ES-I3 (cell line): ENCODE measurements at regions not wholly inside any gene's neighbourhood (a gene's known extent, or its start where the extent isn't known, plus 50 kb on each side); places are given as distances from the start of the nearest gene placed in this dataset.

ENCODE experiments used
- H3K36me3 ChIP-seq: 2 replicates; pipeline ENCODE4 v1.6.1; 2013; ENCODE audit warnings: mild to moderate bottlenecking, low read length, control low read depth, moderate library complexity; ENCODE audit not compliant: insufficient read depth
- H3K4me1 ChIP-seq: 2 replicates; pipeline ENCODE4 v1.6.1; 2013; ENCODE audit warnings: mild to moderate bottlenecking, control low read depth, low read length; ENCODE audit not compliant: insufficient read depth
- H3K9ac ChIP-seq: 2 replicates; pipeline ENCODE4 v1.6.1; 2013; ENCODE audit warnings: low read depth, mild to moderate bottlenecking, low read length, moderate library complexity
- H3K9me3 ChIP-seq: 2 replicates; pipeline ENCODE4 v1.6.1; 2013; ENCODE audit warnings: mild to moderate bottlenecking, low read length, moderate library complexity; ENCODE audit not compliant: control insufficient read depth, insufficient read depth

DNA sequence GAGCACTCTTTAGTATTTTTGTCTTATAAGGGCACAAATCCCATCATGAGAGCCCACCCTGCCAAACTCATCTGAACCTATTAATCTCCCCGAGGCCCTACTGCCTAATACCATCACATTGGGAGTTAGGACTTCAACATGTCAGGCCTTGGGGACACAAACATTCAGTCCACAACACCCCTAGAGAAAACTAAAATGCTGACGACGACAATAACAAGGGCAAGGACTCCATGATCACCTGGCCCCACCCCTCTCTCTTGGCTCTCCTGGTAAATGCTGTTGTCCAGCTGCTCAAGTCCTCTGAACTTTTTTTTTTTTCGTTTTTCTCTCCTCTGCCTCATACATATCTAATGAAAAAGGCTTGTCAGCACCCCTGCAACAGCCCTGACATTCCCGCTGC is 118.8 kb upstream of the MKI67 start:
- H3K4me1 ChIP-seq: no peaks in the 10 kb centered on the region
- H3K36me3 ChIP-seq: no peaks in the 10 kb centered on the region
- no peaks in the 10 kb centered on the region; the same call in 1 of the 2 replicates for H3K9me3 ChIP-seq
- no peak overlapping the region for H3K9ac ChIP-seq

DNA sequence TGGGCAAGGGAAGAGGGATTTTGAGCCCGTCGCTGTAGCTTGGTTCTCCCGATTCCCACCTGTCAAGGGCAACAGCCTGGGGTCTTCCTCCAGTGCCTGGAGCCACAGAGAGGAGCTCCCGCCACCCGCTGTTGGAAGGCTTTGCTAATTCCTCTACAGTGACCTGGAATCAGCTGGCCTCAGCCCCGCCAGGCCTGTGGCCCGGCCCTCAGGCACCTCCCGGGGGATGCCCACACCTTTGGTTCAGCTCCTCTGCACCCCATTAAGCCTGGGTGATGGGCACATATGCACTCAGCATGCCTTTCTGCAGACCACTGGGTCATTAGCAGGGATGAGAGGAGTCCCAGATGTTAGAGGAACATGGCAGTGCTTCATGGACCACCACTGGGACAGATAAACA is 121.4 kb upstream of the MKI67 start:
- no peaks in the 10 kb centered on the region for H3K4me1 ChIP-seq
- no peaks in the 10 kb centered on the region; the same call in 1 of the 2 replicates for H3K9me3 ChIP-seq
- no peak overlapping the region for H3K9ac ChIP-seq
- no peaks in the 10 kb centered on the region for H3K36me3 ChIP-seq

DNA sequence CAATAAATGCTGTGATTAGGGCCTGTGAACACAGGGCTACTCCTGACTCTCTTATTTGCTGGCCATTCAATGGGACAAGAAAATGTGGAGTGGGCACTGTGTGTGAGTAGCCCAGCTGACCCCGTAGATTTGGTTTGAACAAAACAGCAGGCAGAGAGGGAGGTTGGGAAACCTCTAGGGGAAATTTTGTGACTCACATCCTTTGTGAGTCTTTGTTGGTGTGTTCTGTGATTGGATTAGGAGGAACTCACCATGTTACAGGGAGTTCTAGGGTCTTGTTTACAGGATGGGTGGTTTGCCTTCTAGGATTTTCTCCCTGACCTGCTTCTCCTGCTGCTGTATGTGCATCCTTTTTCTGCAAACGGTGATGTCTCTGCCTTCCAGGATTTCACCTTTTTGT is 128.3 kb upstream of the MKI67 start:
- H3K9ac ChIP-seq: no peak overlapping the region
- no peaks in the 10 kb centered on the region; the same call in 1 of the 2 replicates for H3K9me3 ChIP-seq
- H3K36me3 ChIP-seq: no peaks in the 10 kb centered on the region
- no peaks in the 10 kb centered on the region; the same call in 1 of the 2 replicates for H3K4me1 ChIP-seq

DNA sequence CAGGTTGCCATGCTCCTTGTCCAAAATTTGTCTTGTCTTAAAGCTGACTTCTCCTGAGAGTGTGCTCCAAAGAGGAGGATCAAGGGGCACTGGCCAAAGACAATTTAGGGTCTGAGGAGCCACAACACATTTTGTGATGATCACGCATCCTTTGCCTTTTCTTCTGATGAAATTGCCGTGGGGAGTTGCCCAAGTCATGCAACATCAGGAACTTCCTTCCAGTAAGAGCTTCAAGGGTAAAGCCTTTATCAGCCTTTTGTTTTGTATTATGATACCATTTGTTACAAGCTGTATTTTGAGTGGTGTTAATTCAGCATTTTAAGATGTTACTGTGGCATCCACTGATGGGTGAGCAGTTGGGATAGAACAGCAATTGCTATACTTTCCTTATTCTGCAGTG is 131.2 kb upstream of the MKI67 start:
- no peak overlapping the region for H3K9ac ChIP-seq
- no peaks in the 10 kb centered on the region for H3K36me3 ChIP-seq
- no peaks in the 10 kb centered on the region for H3K9me3 ChIP-seq
- no peaks in the 10 kb centered on the region; the same call in 1 of the 2 replicates for H3K4me1 ChIP-seq

DNA sequence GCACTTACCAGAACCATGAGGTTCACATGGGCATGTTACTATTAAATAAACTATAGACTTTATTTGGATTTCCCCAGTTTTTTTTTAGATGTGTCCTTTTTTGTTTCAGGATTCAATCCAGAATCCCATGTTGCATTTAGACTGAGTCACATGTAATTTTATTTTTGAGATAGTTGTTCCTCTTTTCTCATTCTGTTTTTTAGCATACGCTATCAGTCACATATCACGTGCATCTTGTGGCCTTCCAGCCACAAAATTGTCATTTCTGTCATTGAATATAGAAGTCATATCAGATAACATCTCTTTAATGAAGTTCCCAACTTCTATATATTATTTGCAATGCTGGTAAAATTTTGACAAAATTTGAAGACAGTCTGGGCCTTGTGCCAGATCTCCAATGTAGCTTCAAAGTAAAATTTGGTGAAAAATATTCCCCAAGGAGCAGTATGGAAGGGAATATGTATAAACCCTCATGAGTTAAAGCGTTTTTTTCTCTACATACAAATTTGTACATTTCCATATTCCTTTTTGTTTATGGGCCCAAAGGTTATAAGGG is 132.3 kb upstream of the MKI67 start:
- Histone ChIP-seq H3K4me1 (no peaks in the 10 kb centered on the region; the same call in 1 of the 2 replicates), H3K9me3 (no peaks in the 10 kb centered on the region), H3K36me3 (no peaks in the 10 kb centered on the region), H3K9ac (no peak overlapping the region)

DNA sequence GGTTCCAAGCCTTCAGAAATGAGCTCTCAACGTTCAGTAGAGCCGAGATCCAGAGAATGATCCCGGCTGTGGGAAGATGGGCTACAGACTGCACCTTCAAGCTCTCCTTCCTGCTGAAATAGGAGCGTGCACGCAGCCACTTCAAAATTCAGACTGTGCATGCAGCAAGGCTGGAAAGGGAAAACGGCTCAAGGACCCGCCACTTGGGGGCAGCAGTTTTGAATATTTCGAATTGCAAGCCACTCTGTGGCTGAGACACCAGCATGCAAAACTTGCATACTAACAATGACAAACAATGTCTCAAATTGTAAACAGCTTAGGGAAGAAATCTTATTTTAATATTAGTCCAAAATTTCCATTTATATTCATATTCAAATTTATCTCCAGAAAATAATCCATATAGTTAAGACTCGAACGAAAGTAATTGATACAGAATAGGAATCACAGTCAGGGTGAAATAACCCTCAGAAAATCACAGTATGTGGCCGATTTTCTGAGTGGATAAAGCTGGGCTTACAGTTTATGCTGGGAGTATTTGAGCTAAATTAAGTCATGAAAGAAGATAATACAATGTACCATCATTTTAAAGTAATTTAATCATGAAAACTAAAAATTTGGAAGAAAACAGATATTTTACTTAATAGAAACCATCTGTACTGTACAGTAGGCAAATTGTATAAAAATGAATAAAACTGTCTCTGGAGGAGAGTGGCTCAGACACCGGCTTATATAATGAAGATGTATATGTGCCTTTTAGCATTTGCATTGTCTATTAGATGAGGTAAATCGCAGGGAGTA is 137.9 kb upstream of the MKI67 start:
- Histone ChIP-seq H3K9me3 (no peaks in the 10 kb centered on the region), H3K4me1 (0 out of 2 replicates have a peak, but pooled peaks cover 4% of the 10 kb centered on the region), H3K9ac (no peak overlapping the region), H3K36me3 (no peaks in the 10 kb centered on the region)

DNA sequence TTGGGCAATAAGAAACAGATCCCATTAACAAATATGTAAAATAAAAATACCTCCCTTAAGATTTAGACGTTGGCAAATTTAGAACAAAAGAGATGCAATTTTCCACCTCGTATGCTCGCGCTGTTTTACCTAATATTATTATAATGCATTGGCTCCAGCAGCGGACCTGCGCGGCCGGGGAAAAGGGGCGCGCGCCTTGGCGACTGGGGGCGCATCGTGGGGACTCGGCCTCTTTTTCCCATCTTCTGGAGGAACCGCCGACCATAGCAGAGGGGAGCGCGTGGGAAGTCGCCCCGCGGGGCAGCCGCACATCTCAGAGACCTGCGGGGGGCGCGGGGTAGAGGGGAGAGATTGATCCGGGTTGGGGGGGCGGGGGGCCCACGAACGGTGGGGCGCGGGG is 139.4 kb upstream of the MKI67 start:
- Histone ChIP-seq H3K9me3 (no peaks in the 10 kb centered on the region), H3K36me3 (no peaks in the 10 kb centered on the region), H3K4me1 (0 out of 2 replicates have a peak, but pooled peaks cover 4% of the 10 kb centered on the region), H3K9ac (no peak overlapping the region)

DNA sequence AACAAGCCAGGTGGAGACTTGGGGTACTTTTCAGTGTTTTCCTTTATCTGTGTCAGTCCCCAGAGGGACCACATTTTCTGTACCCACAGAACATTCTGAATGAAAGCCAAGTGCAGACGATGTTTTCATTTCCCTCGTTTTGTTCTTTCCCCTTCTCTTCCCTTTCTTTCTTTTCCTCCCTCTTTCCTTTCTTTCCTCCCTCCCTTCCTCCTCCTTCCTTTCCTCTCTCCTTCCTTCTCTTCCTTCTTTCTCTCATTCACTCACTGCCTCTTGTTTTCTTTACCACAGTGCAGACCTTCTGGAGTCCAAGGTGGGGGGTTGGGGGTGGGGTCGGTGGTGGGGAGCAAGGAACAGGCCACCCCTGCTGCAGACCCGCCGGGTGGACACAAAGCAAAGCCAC is 141.4 kb upstream of the MKI67 start:
- Histone ChIP-seq H3K9me3 (no peaks in the 10 kb centered on the region), H3K4me1 (0 out of 2 replicates have a peak, but pooled peaks cover 4% of the 10 kb centered on the region), H3K9ac (no peak overlapping the region), H3K36me3 (no peaks in the 10 kb centered on the region)

DNA sequence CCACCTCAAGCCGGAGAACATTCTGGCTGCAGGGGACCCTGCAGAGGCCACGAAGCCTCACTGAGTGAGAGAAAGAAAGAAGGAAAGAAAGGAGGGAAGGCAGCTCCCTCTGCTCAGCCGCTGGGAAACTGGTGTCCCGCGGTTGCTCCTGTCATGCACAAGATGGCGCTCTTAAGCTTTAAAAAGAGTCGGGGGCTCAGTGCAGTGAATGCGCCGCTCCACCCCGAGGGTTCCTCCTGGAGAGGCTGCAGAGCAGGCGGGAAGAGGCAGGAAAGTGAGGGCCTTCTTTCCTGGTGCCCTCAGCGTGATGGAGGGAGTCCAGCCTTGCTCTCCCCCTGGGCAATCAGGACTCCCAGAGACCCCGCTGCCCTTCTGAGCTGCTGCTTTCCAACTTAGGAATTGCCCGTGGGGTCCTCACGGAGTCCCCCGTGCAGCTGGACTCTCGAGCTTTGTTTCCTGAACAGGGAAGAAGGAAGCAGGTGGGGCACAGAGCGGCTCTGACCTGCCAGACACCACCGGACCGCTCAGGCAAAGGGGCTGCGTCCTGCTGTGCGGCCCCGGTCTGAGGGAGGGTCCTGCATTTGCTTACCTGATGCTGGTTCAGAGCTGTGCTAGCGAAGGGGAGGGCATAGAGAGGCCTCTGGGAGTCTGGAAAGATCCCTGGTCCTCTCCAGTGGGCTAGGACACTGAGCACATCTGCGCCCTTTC is 141.9 kb upstream of the MKI67 start:
- Histone ChIP-seq H3K4me1 (0 out of 2 replicates have a peak, but pooled peaks cover 4% of the 10 kb centered on the region), H3K9ac (no peak overlapping the region; the same call in 1 of the 2 replicates), H3K9me3 (no peaks in the 10 kb centered on the region), H3K36me3 (no peaks in the 10 kb centered on the region)

DNA sequence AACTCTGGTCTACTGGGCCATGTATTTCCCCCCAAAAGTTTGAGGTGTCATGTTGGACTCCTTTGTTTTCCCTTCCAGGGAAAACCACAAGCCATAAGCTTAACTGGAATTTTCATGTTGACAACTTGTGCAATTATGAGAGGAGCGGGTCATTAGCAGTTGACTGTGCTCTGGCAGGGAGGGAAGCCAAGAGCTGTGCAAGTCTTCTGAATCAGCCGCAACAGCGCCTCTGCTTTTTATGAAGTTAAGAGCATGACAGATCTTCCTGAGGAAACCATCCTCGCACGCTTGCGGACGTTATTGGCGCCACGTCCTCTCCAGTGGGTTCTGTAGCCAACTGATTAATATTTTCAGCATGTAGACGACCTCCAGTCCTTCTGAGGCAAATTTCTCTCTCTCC is 148.7 kb upstream of the MKI67 start:
- Histone ChIP-seq H3K9me3 (no peaks in the 10 kb centered on the region), H3K36me3 (no peaks in the 10 kb centered on the region), H3K4me1 (no peaks in the 10 kb centered on the region), H3K9ac (no peak overlapping the region)

DNA sequence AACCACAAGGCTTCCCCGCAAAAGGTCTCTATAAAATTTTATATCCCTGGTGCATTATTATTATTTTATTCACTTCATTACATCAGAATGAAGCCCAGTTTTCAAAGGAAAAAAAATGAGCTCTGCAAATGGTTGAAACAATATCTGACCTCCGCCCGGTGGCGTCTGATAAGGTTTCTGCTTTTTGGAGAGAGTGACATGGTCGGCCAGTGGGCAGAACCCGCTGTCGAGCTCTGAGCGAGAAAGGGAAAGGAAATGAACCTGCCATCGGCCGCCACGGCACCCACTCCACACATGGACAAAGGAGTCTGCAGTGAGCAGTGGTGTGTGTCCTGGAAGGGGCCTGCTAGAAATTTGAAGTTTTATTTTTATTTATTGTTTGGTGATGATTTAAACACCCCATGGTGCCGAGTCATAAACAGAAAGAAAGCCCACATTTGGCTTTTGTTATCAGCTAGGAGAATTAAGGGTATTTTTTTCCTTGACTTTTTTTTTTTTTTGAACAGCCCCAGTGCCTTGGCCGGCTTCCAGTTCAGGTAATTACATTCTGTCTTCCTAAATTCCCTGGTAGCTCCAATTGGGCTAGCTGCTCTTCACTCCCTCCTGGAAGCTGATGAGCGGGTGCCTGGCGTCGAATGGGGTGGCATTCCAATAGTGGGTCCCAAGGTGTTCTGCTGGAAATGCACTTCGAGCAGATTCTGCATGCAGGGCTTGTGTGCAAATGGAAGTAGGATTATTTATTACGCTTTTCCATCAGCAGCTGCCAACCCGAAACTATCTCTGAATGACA is 149.4 kb upstream of the MKI67 start:
- Histone ChIP-seq H3K4me1 (no peaks in the 10 kb centered on the region), H3K36me3 (no peaks in the 10 kb centered on the region), H3K9ac (no peak overlapping the region), H3K9me3 (no peaks in the 10 kb centered on the region)

DNA sequence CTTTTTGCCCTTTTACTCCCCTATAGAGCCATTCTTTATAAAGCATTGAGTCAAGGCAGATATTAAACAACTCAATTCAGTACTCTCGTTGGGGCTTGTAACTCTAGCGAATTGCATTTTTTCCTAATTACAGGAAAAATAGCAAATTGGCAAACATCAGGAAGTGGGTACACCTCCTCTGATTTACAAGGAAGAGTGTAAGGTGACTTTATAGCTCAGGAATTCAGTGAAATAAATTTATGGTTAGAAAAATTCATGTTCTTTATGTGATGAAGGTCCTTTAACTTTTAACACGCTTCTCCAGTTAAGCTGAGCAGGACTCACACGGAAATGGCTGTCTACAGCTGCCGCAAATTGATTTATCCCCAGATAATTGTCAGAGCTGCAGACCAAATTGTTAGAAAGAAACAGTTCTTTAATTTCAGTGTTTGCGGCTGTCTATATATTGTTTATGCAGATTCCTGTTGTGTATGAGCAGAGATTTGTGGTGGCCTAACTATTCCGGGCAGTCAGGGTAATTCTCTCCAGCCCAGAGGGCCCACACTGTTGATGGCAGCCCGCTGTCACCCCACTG is 151.1 kb upstream of the MKI67 start:
- Histone ChIP-seq H3K9me3 (no peaks in the 10 kb centered on the region), H3K4me1 (no peaks in the 10 kb centered on the region), H3K36me3 (no peaks in the 10 kb centered on the region), H3K9ac (no peak overlapping the region)

DNA sequence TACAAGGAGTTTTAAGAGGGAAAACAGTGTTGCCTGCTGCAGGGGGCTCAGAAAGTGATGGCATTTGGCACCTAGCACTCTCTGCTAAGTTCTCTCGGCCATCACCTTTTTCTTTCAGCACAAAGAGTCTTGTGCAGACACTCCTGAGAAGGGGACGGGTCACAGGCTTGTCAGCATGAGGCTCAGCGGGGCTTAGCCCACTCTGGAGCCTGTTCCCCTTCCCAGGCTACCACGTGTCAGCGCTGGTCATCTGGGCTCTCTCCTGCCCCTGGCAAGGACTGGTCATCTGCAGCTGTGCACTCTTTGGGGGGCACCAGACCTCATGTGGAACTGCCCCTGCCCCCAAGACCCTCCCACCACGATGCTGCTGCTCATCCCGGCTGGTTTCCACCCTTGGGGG is 152.1 kb upstream of the MKI67 start:
- H3K36me3 ChIP-seq: no peaks in the 10 kb centered on the region

DNA sequence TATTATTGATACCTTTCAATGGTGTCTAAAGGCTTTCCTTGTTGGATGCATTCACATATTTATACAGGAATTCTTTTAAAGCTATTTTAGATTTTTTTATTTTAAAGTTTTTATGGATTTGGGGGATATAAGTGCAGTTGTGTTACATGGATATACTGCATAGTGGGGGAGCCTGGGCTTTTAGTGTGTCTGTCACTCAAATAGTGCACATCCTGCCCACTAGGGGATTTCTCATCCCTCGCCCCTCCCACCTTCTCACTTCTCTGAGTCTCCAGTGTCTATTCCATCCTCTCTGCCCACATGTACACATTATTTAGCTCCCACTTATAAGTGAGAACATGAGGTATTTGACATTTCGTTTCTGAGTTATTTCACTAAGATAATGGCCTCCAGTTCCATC is 154.0 kb upstream of the MKI67 start:
- H3K4me1 ChIP-seq: no peaks in the 10 kb centered on the region
- no peaks in the 10 kb centered on the region for H3K36me3 ChIP-seq
- no peaks in the 10 kb centered on the region for H3K9me3 ChIP-seq
- H3K9ac ChIP-seq: no peak overlapping the region

More for the DNA sequence above, 152.1 kb upstream of the MKI67 start:
- Histone ChIP-seq H3K9me3 (no peaks in the 10 kb centered on the region), H3K4me1 (no peaks in the 10 kb centered on the region), H3K9ac (no peak overlapping the region)
